WI38 (cell line): ENCODE measurements at regions not wholly inside any gene's neighbourhood (a gene's known extent, or its start where the extent isn't known, plus 50 kb on each side); places are given as distances from the start of the nearest gene placed in this dataset.
"Not testable (repeated sequence)": the region's sequence is repeated elsewhere in the genome, so short reads cannot be mapped to it uniquely, and the experiment has no call there.

ENCODE experiments used
- H3K4me3 ChIP-seq: 2 replicates; pipeline ENCODE4 v1.5.1; 2011; ENCODE audit warnings: low read depth, mild to moderate bottlenecking, control low read depth, low read length
- TF ChIP-seq, protein P1 (sequence below): IDR thresholded peaks from 2 replicates; pipeline ENCODE4 v1.5.1; 2012; ENCODE audit warnings: low read depth, mild to moderate bottlenecking, control low read depth, low read length

DNA sequence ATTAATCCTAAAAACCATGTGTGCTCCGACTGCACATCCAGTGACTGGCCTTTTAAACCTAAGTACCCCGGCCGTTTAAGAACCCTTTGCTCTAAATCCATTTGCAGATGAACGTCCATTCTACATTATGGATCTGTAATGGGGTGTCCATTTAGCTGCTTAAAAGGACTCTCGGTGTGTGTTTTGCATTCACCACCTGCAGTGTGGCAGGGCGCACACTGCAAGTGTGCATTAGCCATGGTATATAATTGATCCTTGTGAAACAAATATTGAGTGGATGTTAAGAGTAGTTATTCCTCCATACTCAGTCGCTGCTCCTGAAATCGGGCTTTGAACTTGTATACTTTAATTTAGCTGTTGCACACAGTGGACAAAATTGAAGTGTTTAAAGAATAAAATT, 190.1 kb upstream of the WWC1 start:
- no peak overlapping the region for H3K4me3 ChIP-seq
- TF ChIP-seq, protein P1, sequence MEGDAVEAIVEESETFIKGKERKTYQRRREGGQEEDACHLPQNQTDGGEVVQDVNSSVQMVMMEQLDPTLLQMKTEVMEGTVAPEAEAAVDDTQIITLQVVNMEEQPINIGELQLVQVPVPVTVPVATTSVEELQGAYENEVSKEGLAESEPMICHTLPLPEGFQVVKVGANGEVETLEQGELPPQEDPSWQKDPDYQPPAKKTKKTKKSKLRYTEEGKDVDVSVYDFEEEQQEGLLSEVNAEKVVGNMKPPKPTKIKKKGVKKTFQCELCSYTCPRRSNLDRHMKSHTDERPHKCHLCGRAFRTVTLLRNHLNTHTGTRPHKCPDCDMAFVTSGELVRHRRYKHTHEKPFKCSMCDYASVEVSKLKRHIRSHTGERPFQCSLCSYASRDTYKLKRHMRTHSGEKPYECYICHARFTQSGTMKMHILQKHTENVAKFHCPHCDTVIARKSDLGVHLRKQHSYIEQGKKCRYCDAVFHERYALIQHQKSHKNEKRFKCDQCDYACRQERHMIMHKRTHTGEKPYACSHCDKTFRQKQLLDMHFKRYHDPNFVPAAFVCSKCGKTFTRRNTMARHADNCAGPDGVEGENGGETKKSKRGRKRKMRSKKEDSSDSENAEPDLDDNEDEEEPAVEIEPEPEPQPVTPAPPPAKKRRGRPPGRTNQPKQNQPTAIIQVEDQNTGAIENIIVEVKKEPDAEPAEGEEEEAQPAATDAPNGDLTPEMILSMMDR = no peak

GRCh38 chr5:168103018-168103417, 188.4 kb upstream of the WWC1 start:
- not testable (repeated sequence) for H3K4me3 ChIP-seq

DNA sequence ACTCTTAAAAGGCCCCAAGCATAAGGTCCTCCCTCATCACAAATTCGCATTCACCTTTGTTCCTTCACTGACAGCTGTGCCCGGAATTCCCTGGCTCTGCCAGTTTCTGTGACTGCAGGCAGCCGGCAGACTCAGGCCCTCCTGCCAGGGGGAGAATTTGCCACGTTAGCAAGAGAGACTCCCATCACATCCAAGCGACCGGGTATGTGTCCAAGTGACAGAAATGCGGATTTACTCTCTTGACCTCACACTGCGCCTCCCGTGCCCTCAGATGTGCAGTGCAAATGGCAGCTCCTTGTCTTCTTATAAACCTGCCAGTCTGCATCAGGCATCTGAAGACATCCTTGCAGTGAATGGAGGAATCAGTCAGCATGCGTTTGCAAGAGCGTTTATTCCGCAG, 187.1 kb upstream of the WWC1 start:
- H3K4me3 ChIP-seq = no peak overlapping the region
- TF ChIP-seq, protein P1 = no peak

GRCh38 chr5:168104811-168105481, 186.5 kb upstream of the WWC1 start:
- H3K4me3 ChIP-seq = no peak overlapping the region
- TF ChIP-seq, protein P1 = no peak

DNA sequence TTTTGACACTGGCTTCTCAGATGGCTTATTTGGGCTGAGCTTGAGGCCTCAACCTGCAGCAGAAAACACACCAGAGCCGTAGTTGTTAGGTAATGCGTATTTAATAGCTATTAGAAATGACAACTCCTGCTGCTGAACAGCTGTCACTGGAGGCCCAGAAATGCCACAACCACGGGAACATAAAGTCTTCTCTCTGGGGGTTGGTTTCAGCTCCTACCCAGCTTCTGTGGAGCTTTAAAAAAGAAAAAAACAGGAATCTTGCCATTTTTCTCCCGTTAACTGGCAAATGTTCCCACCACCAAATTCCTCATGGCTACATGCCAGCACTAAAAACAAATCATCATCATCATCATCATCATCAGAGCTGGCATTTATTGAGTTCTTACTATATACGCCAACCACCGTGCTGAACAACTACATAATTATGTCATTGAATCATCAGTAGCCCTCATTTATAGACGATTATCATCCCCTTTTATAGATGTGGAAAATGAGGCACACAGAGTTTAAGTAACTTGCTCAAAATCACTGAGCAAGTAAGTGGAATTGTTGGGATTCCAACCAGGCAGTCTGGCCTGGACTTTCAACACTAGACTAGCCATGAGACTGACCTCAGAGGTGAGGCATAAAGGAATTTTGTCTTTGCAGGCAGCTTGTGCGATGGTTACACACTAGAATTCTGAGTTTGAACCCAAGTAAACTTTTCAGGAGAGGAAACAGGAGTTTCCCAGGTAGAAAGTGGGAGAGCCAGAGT, 185.3 kb upstream of the WWC1 start:
- TF ChIP-seq, protein P1 = no peak
- no peak overlapping the region for H3K4me3 ChIP-seq

- H3K4me3 ChIP-seq = no peak overlapping the region
- TF ChIP-seq, protein P1 = no peak
These were observed 182.0 kb upstream of the WWC1 start for GRCh38 chr5:168109441-168109840.

DNA sequence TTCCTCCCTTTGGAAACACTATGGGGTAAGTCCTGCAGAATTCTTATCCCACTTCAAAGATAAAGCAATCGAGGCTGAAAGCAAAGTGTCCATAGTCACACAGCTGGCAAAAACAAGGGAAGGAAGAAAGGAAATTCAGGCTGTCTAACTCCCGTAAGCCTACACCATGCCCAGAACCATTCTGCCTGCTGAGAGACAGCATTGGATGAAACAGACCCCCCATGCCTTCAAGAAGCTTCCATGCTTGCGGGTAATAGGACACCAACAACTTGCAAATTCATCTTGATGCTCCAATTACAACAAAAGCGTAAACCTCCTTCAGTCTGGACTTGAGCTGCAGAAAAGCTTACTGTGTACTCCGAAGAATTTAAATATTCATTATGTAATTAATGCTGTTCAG, 181.1 kb upstream of the WWC1 start:
- TF ChIP-seq, protein P1 = no peak
- no peak overlapping the region for H3K4me3 ChIP-seq
